Stomach (tissue), 8 donors: ENCODE measurements at regions not wholly inside any gene's neighbourhood (a gene's known extent, or its start where the extent isn't known, plus 50 kb on each side); places are given as distances from the start of the nearest gene placed in this dataset.

ENCODE experiments used
- DNase-seq, 2 donors: peaks; one replicate each; pipeline versions ENCODE4 v3.0.0 to v3.0.0-alpha.2; 2013 to 2019
- H3K27ac ChIP-seq, 5 donors: fragments of 200-600 bp in 4 of 5; sonication (generic) in 4 of 5; one replicate each; pipeline ENCODE4 v1.5.1; 2013 to 2019; ENCODE audit warnings: mild to moderate bottlenecking in 1 of 5, moderate library complexity in 1 of 5
- H3K27me3 ChIP-seq, 3 donors: fragments of 200-600 bp; sonication (generic); one replicate each; pipeline ENCODE4 v1.5.1; 2017 to 2019; ENCODE audit warnings: mixed run types in 1 of 3
- H3K36me3 ChIP-seq, 4 donors: fragments of 200-600 bp; sonication (generic); 1 replicate in 3 of 4; 2 replicates in 1 of 4; pipeline ENCODE4 v1.5.1; 2016 to 2019
- H3K4me1 ChIP-seq, 4 donors: fragments of 200-600 bp; sonication (generic); one replicate each; pipeline ENCODE4 v1.5.1; 2016 to 2019
- H3K4me3 ChIP-seq, 4 donors: fragments of 200-600 bp; sonication (generic) in 3 of 4; one replicate each; pipeline ENCODE4 v1.5.1; 2016 to 2019; ENCODE audit warnings: mild to moderate bottlenecking in 1 of 4
- H3K9me3 ChIP-seq, 4 donors: fragments of 200-600 bp; sonication (generic); one replicate each; pipeline ENCODE4 v1.5.1; 2016 to 2019
- EP300 ChIP-seq: sonication (generic); formaldehyde crosslinking; IDR thresholded peaks from one replicate; pipeline ENCODE4 v1.6.1; 2017; ENCODE audit warnings: antibody characterized with exemption
- POLR2A ChIP-seq, 4 donors: fragments of 450-650 bp; IDR thresholded peaks; one replicate each; pipeline ENCODE4 v1.6.1; 2016; ENCODE audit warnings: antibody characterized with exemption in 4 of 4, control low read depth in 2 of 4, mild to moderate bottlenecking in 1 of 4, moderate library complexity in 1 of 4
- POLR2AphosphoS5 ChIP-seq, 3 donors: sonication (generic); formaldehyde crosslinking; IDR thresholded peaks; one replicate each; pipeline ENCODE4 v1.6.1; 2016; ENCODE audit warnings: antibody characterized with exemption in 3 of 3
- WGBS, 5 donors: extraction: QIAGEN DNeasy Blood & Tissue Kit in 3 of 5; methylation state at CpG; one replicate each; pipeline versions ENCODE4 v1.1.5 to v1.1.7; 2013 to 2018; 5-methylcytosine and 5-hydroxymethylcytosine counted together
- intact Hi-C: fragments of 100-400 bp; cut with DNase I; formaldehyde crosslinking; loops from one replicate; pipeline ENCODE4 v1.15.1; 2023; ENCODE audit warnings: low total_unique reads
- TF ChIP-seq, protein P1 (sequence below), 7 experiments: fragments of 450-650 bp in 4 of 7; fragments of 200-600 bp in 3 of 7; sonication (generic) in 3 of 7; IDR thresholded peaks; one replicate each; pipeline ENCODE4 v1.5.1; 2016 to 2019; ENCODE audit warnings: antibody characterized with exemption in 7 of 7, control low read depth in 2 of 7, mild to moderate bottlenecking in 1 of 7
- donor health status: healthy with polysubstance abuse.
- donor health status: Bipolar disorder and iron deficiency.
- donor health status: healthy.

GRCh38 chr18:57930476-57930875 is 113.5 kb upstream of the NEDD4L start:
- Histone ChIP-seq H3K27ac (peak overlapping the region in 1 of 5 donors; percentile 42), H3K4me3 (peak overlapping the region in 2 of 4 donors; percentile 3 to 9), H3K9me3 (no peaks in the 10 kb centered on the region), H3K36me3 (no peaks in the 10 kb centered on the region), H3K4me1 (peaks cover 0 to 13% (median 4%) of the 10 kb centered on the region in 4 donors), H3K27me3 (no peaks in the 10 kb centered on the region)
- intact Hi-C loops = no loop called here
- 43 to 54% (median 46%) methylated on average over 6 of the region's 6 CpGs for WGBS, 5 donors
- TF ChIP-seq, protein P1, sequence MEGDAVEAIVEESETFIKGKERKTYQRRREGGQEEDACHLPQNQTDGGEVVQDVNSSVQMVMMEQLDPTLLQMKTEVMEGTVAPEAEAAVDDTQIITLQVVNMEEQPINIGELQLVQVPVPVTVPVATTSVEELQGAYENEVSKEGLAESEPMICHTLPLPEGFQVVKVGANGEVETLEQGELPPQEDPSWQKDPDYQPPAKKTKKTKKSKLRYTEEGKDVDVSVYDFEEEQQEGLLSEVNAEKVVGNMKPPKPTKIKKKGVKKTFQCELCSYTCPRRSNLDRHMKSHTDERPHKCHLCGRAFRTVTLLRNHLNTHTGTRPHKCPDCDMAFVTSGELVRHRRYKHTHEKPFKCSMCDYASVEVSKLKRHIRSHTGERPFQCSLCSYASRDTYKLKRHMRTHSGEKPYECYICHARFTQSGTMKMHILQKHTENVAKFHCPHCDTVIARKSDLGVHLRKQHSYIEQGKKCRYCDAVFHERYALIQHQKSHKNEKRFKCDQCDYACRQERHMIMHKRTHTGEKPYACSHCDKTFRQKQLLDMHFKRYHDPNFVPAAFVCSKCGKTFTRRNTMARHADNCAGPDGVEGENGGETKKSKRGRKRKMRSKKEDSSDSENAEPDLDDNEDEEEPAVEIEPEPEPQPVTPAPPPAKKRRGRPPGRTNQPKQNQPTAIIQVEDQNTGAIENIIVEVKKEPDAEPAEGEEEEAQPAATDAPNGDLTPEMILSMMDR (IDR thresholded peaks at IDR 0.05) = no peak
- TF ChIP-seq EP300 = no peak
- TF ChIP-seq POLR2AphosphoS5 (IDR thresholded peaks at IDR 0.05) = no peak
- TF ChIP-seq POLR2A (IDR thresholded peaks at IDR 0.05) = no peak
- no peak for DNase-seq

- no peaks in the 10 kb centered on the region for H3K27me3 ChIP-seq
- TF ChIP-seq EP300 = no peak
- TF ChIP-seq, protein P1 (IDR thresholded peaks at IDR 0.05) = no peak
- no peak for TF ChIP-seq POLR2A (IDR thresholded peaks at IDR 0.05)
- no peak for TF ChIP-seq POLR2AphosphoS5 (IDR thresholded peaks at IDR 0.05)
- peaks cover 0 to 13% (median 4%) of the 10 kb centered on the region in 4 donors for H3K4me1 ChIP-seq
- intact Hi-C loops = no loop called here
- no peak overlapping the region for H3K27ac ChIP-seq
- no peaks in the 10 kb centered on the region for H3K36me3 ChIP-seq
- H3K9me3 ChIP-seq = no peaks in the 10 kb centered on the region
- no peak for DNase-seq
- no peak overlapping the region for H3K4me3 ChIP-seq
- WGBS, 5 donors = 87 to 93% (median 89%) methylated on average over 4 of the region's 4 CpGs
These were observed 114.1 kb upstream of the NEDD4L start for GRCh38 chr18:57929922-57930321.

DNA sequence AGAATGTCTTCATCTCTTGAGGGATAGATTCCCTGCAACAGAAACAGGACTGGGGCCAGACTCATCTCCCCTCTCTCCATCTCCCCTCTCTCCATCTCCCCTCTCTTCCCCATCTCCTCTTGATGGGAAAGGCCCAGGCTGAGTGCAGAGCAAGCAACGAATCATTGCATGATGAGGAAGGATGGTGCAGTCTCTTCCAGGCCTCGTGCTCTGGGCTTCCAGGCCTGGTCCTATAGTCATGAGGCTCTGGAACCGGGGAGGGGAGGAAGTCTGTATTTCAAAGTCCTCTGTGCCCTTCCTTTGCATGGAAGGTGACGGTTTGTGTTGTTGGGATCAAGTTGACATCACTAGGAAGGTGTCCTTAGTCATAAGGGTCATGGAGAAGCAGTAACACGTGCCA is 115.6 kb upstream of the NEDD4L start:
- H3K27me3 ChIP-seq = no peaks in the 10 kb centered on the region
- peaks cover 0 to 13% (median 4%) of the 10 kb centered on the region in 4 donors for H3K4me1 ChIP-seq
- intact Hi-C loops = no loop called here

GRCh38 chr18:57927511-57927910 is 116.5 kb upstream of the NEDD4L start:
- Histone ChIP-seq H3K9me3 (no peaks in the 10 kb centered on the region), H3K27ac (no peak overlapping the region), H3K4me1 (peaks cover 0 to 13% (median 4%) of the 10 kb centered on the region in 4 donors), H3K36me3 (no peaks in the 10 kb centered on the region), H3K4me3 (no peak overlapping the region), H3K27me3 (no peaks in the 10 kb centered on the region)
- TF ChIP-seq EP300 = no peak
- no peak for TF ChIP-seq POLR2A (IDR thresholded peaks at IDR 0.05)
- no peak for TF ChIP-seq POLR2AphosphoS5 (IDR thresholded peaks at IDR 0.05)
- TF ChIP-seq, protein P1 (IDR thresholded peaks at IDR 0.05) = no peak
- intact Hi-C loops = no loop called here
- WGBS, 5 donors = 82 to 87% (median 85%) methylated on average over 2 of the region's 2 CpGs
- DNase-seq = no peak

More for the DNA sequence above, 115.6 kb upstream of the NEDD4L start:
- Histone ChIP-seq H3K9me3 (no peaks in the 10 kb centered on the region), H3K27ac (no peak overlapping the region), H3K36me3 (no peaks in the 10 kb centered on the region), H3K4me3 (no peak overlapping the region)
- WGBS, 5 donors = 87 to 92% (median 89%) methylated on average over 5 of the region's 5 CpGs
- DNase-seq = no peak
- TF ChIP-seq, protein P1 (IDR thresholded peaks at IDR 0.05) = no peak
- no peak for TF ChIP-seq POLR2AphosphoS5 (IDR thresholded peaks at IDR 0.05)
- no peak for TF ChIP-seq POLR2A (IDR thresholded peaks at IDR 0.05)
- no peak for TF ChIP-seq EP300
